Activated naive CD4-positive, alpha-beta T cell treated with anti-CD3 and anti-CD28 coated beads, Interleukin-2, amount 50 U/mL, for 24 hours (primary cell): ENCODE measurements at regions not wholly inside any gene's neighbourhood (a gene's known extent, or its start where the extent isn't known, plus 50 kb on each side); places are given as distances from the start of the nearest gene placed in this dataset.

Source experiments
- H3K27ac Mint-ChIP-seq: one replicate; pipeline ENCODE4 v1.8.0; 2021; ENCODE audit warnings: mild to moderate bottlenecking, mixed read lengths
- H3K27me3 Mint-ChIP-seq: one replicate; pipeline ENCODE4 v1.8.0; 2021; ENCODE audit warnings: mixed read lengths
- H3K36me3 Mint-ChIP-seq: one replicate; pipeline ENCODE4 v1.8.0; 2021; ENCODE audit warnings: mixed read lengths
- H3K4me1 Mint-ChIP-seq: one replicate; pipeline ENCODE4 v1.8.0; 2021; ENCODE audit warnings: mixed read lengths
- H3K4me3 Mint-ChIP-seq: one replicate; pipeline ENCODE4 v1.8.0; 2021; ENCODE audit warnings: mild to moderate bottlenecking, mixed read lengths
- H3K9me3 Mint-ChIP-seq: one replicate; pipeline ENCODE4 v1.8.0; 2021; ENCODE audit warnings: mixed read lengths

GRCh38 chr18:71865888-71866287 is 678.3 kb downstream of the CBLN2 start:
- Mint-ChIP-seq H3K4me3 (no peak overlapping the region), H3K27me3 (no peaks in the 10 kb centered on the region), H3K36me3 (no peaks in the 10 kb centered on the region), H3K9me3 (no peaks in the 10 kb centered on the region), H3K27ac (no peak overlapping the region), H3K4me1 (no peaks in the 10 kb centered on the region)

GRCh38 chr18:71850602-71851001 is 693.5 kb downstream of the CBLN2 start:
- no peak overlapping the region for H3K27ac Mint-ChIP-seq

GRCh38 chr18:71849407-71849806 is 694.7 kb downstream of the CBLN2 start:
- Mint-ChIP-seq H3K27ac (no peak overlapping the region), H3K4me1 (no peaks in the 10 kb centered on the region), H3K4me3 (no peak overlapping the region), H3K36me3 (no peaks in the 10 kb centered on the region), H3K27me3 (no peaks in the 10 kb centered on the region), H3K9me3 (peaks cover 14% of the 10 kb centered on the region)

More at GRCh38 chr18:71850602-71851001, 693.5 kb downstream of the CBLN2 start:
- no peak overlapping the region for H3K4me3 Mint-ChIP-seq
- H3K27me3 Mint-ChIP-seq = no peaks in the 10 kb centered on the region
- H3K4me1 Mint-ChIP-seq = no peaks in the 10 kb centered on the region
- H3K9me3 Mint-ChIP-seq = peaks cover 14% of the 10 kb centered on the region
- H3K36me3 Mint-ChIP-seq = no peaks in the 10 kb centered on the region

- Mint-ChIP-seq H3K9me3 (peaks cover 14% of the 10 kb centered on the region), H3K4me1 (no peaks in the 10 kb centered on the region), H3K27ac (no peak overlapping the region), H3K36me3 (no peaks in the 10 kb centered on the region), H3K27me3 (no peaks in the 10 kb centered on the region), H3K4me3 (no peak overlapping the region)
Observed at GRCh38 chr18:71846716-71847115, 697.4 kb downstream of the CBLN2 start.

GRCh38 chr18:71844814-71845213 is 699.3 kb downstream of the CBLN2 start:
- Mint-ChIP-seq H3K9me3 (peaks cover 7% of the 10 kb centered on the region), H3K4me3 (no peak overlapping the region), H3K4me1 (no peaks in the 10 kb centered on the region), H3K27me3 (no peaks in the 10 kb centered on the region), H3K27ac (no peak overlapping the region), H3K36me3 (no peaks in the 10 kb centered on the region)

GRCh38 chr18:71842666-71843065 is 701.5 kb downstream of the CBLN2 start:
- no peaks in the 10 kb centered on the region for H3K36me3 Mint-ChIP-seq
- no peak overlapping the region for H3K27ac Mint-ChIP-seq
- no peaks in the 10 kb centered on the region for H3K4me1 Mint-ChIP-seq
- no peaks in the 10 kb centered on the region for H3K9me3 Mint-ChIP-seq
- no peak overlapping the region for H3K4me3 Mint-ChIP-seq
- no peaks in the 10 kb centered on the region for H3K27me3 Mint-ChIP-seq

- H3K27ac Mint-ChIP-seq = no peak overlapping the region
- no peaks in the 10 kb centered on the region for H3K27me3 Mint-ChIP-seq
- H3K4me1 Mint-ChIP-seq = no peaks in the 10 kb centered on the region
- H3K4me3 Mint-ChIP-seq = no peak overlapping the region
- H3K36me3 Mint-ChIP-seq = no peaks in the 10 kb centered on the region
- H3K9me3 Mint-ChIP-seq = no peaks in the 10 kb centered on the region
Observed at GRCh38 chr18:71837547-71837946, 706.6 kb downstream of the CBLN2 start.

GRCh38 chr18:71832946-71833617 is 711.1 kb downstream of the CBLN2 start:
- Mint-ChIP-seq H3K9me3 (no peaks in the 10 kb centered on the region), H3K36me3 (no peaks in the 10 kb centered on the region), H3K4me1 (no peaks in the 10 kb centered on the region), H3K4me3 (no peak overlapping the region), H3K27ac (no peak overlapping the region), H3K27me3 (no peaks in the 10 kb centered on the region)

GRCh38 chr18:71831039-71831438 is 713.1 kb downstream of the CBLN2 start:
- Mint-ChIP-seq H3K27ac (no peak overlapping the region), H3K27me3 (no peaks in the 10 kb centered on the region), H3K4me1 (no peaks in the 10 kb centered on the region), H3K36me3 (no peaks in the 10 kb centered on the region), H3K4me3 (no peak overlapping the region), H3K9me3 (no peaks in the 10 kb centered on the region)

- H3K27ac Mint-ChIP-seq = no peak overlapping the region
- no peaks in the 10 kb centered on the region for H3K9me3 Mint-ChIP-seq
- H3K36me3 Mint-ChIP-seq = no peaks in the 10 kb centered on the region
- no peaks in the 10 kb centered on the region for H3K27me3 Mint-ChIP-seq
- H3K4me1 Mint-ChIP-seq = no peaks in the 10 kb centered on the region
- H3K4me3 Mint-ChIP-seq = no peak overlapping the region
Observed at GRCh38 chr18:71827301-71827700, 716.8 kb downstream of the CBLN2 start.

GRCh38 chr18:71815305-71815704 is 728.8 kb downstream of the CBLN2 start:
- Mint-ChIP-seq H3K4me3 (no peak overlapping the region), H3K9me3 (peaks cover 4% of the 10 kb centered on the region), H3K4me1 (no peaks in the 10 kb centered on the region), H3K36me3 (no peaks in the 10 kb centered on the region), H3K27ac (no peak overlapping the region), H3K27me3 (no peaks in the 10 kb centered on the region)

GRCh38 chr18:71809711-71810110 is 734.4 kb downstream of the CBLN2 start:
- H3K27ac Mint-ChIP-seq = no peak overlapping the region
- no peak overlapping the region for H3K4me3 Mint-ChIP-seq
- H3K36me3 Mint-ChIP-seq = no peaks in the 10 kb centered on the region
- no peaks in the 10 kb centered on the region for H3K27me3 Mint-ChIP-seq
- peaks cover 4% of the 10 kb centered on the region for H3K9me3 Mint-ChIP-seq
- H3K4me1 Mint-ChIP-seq = no peaks in the 10 kb centered on the region

GRCh38 chr18:71808616-71809015 is 735.5 kb downstream of the CBLN2 start:
- Mint-ChIP-seq H3K9me3 (peaks cover 4% of the 10 kb centered on the region), H3K4me3 (no peak overlapping the region), H3K27me3 (no peaks in the 10 kb centered on the region), H3K4me1 (no peaks in the 10 kb centered on the region), H3K27ac (no peak overlapping the region), H3K36me3 (no peaks in the 10 kb centered on the region)

- H3K27ac Mint-ChIP-seq = no peak overlapping the region
Observed at GRCh38 chr18:71807586-71807985, 736.6 kb downstream of the CBLN2 start.

GRCh38 chr18:71798986-71799673 is 745.0 kb downstream of the CBLN2 start:
- Mint-ChIP-seq H3K27me3 (no peaks in the 10 kb centered on the region), H3K4me1 (no peaks in the 10 kb centered on the region), H3K4me3 (no peak overlapping the region), H3K27ac (no peak overlapping the region), H3K36me3 (no peaks in the 10 kb centered on the region), H3K9me3 (no peaks in the 10 kb centered on the region)

More at GRCh38 chr18:71807586-71807985, 736.6 kb downstream of the CBLN2 start:
- Mint-ChIP-seq H3K27me3 (no peaks in the 10 kb centered on the region), H3K4me3 (no peak overlapping the region), H3K9me3 (no peaks in the 10 kb centered on the region), H3K36me3 (no peaks in the 10 kb centered on the region), H3K4me1 (no peaks in the 10 kb centered on the region)

GRCh38 chr18:71797554-71797953 is 746.6 kb downstream of the CBLN2 start:
- no peak overlapping the region for H3K27ac Mint-ChIP-seq
- no peaks in the 10 kb centered on the region for H3K27me3 Mint-ChIP-seq
- no peaks in the 10 kb centered on the region for H3K36me3 Mint-ChIP-seq
- H3K4me3 Mint-ChIP-seq = no peak overlapping the region
- no peaks in the 10 kb centered on the region for H3K9me3 Mint-ChIP-seq
- no peaks in the 10 kb centered on the region for H3K4me1 Mint-ChIP-seq
